Esophagus muscularis mucosa (tissue), 4 donors: ENCODE measurements at regions not wholly inside any gene's neighbourhood (a gene's known extent, or its start where the extent isn't known, plus 50 kb on each side); places are given as distances from the start of the nearest gene placed in this dataset.

Source experiments
- CTCF ChIP-seq, 3 experiments: fragments of 200-600 bp in 2 of 3; fragments of 450-650 bp in 1 of 3; sonication (generic) in 2 of 3; IDR thresholded peaks; one replicate each; pipeline ENCODE4 v1.5.1; 2017 to 2019; ENCODE audit warnings: antibody characterized with exemption in 3 of 3, mild to moderate bottlenecking in 2 of 3, moderate library complexity in 1 of 3
- EP300 ChIP-seq: sonication (generic); formaldehyde crosslinking; IDR thresholded peaks from one replicate; pipeline ENCODE4 v1.6.1; 2017; ENCODE audit warnings: antibody characterized with exemption
- POLR2A ChIP-seq: fragments of 450-650 bp; IDR thresholded peaks from one replicate; pipeline ENCODE4 v1.6.1; 2017; ENCODE audit warnings: antibody characterized with exemption, moderate library complexity, mild to moderate bottlenecking, low read depth
- POLR2AphosphoS5 ChIP-seq, 2 donors: sonication (generic); formaldehyde crosslinking; IDR thresholded peaks; one replicate each; pipeline ENCODE4 v1.6.1; 2017; ENCODE audit warnings: antibody characterized with exemption in 2 of 2

GRCh38 chr15:81783586-81783985 lies 262.2 kb downstream of the MEX3B start:
- TF ChIP-seq CTCF (IDR thresholded peaks at IDR 0.05) (no peak), POLR2A (no peak), POLR2AphosphoS5 (IDR thresholded peaks at IDR 0.05) (no peak), EP300 (no peak)
